ENCODE measurements at regions not wholly inside any gene's neighbourhood (a gene's known extent, or its start where the extent isn't known, plus 50 kb on each side); places are given as distances from the start of the nearest gene placed in this dataset.

GRCh38 chr4:117786566-117786965, 247.7 kb upstream of the NDST3 start:
- no peak for TF ChIP-seq ZFX (IDR thresholded peaks at IDR 0.05; ENCODE audit: borderline replicate concordance)
- no peak for TF ChIP-seq CTCF (IDR thresholded peaks at IDR 0.05)
- H3K27ac ChIP-seq: no peak overlapping the region

- H3K27ac ChIP-seq: no peak overlapping the region
- TF ChIP-seq ZFX (IDR thresholded peaks at IDR 0.05; ENCODE audit: borderline replicate concordance) (no peak), CTCF (IDR thresholded peaks at IDR 0.05) (no peak)
Measured at GRCh38 chr4:117793845-117794480, 240.3 kb upstream of the NDST3 start.

- no peak overlapping the region for H3K27ac ChIP-seq
- no peak for TF ChIP-seq ZFX (IDR thresholded peaks at IDR 0.05; ENCODE audit: borderline replicate concordance)
- TF ChIP-seq CTCF (IDR thresholded peaks at IDR 0.05): no peak
Measured at GRCh38 chr4:117796677-117797076, 237.6 kb upstream of the NDST3 start.

- no peak for TF ChIP-seq CTCF (IDR thresholded peaks at IDR 0.05)
- TF ChIP-seq ZFX (IDR thresholded peaks at IDR 0.05; ENCODE audit: borderline replicate concordance): no peak
- no peak overlapping the region for H3K27ac ChIP-seq
Measured at GRCh38 chr4:117800636-117801035, 233.7 kb upstream of the NDST3 start.

GRCh38 chr4:117801756-117802155, 232.5 kb upstream of the NDST3 start:
- no peak overlapping the region for H3K27ac ChIP-seq
- no peak for TF ChIP-seq CTCF (IDR thresholded peaks at IDR 0.05)
- TF ChIP-seq ZFX (IDR thresholded peaks at IDR 0.05; ENCODE audit: borderline replicate concordance): no peak

- TF ChIP-seq CTCF (IDR thresholded peaks at IDR 0.05) (no peak), ZFX (IDR thresholded peaks at IDR 0.05; ENCODE audit: borderline replicate concordance) (no peak)
- H3K27ac ChIP-seq: no peak overlapping the region
Measured at GRCh38 chr4:117811731-117812130, 222.6 kb upstream of the NDST3 start.

GRCh38 chr4:117814277-117815246, 219.7 kb upstream of the NDST3 start:
- H3K27ac ChIP-seq: no peak overlapping the region
- TF ChIP-seq ZFX (IDR thresholded peaks at IDR 0.05; ENCODE audit: borderline replicate concordance): no peak
- no peak for TF ChIP-seq CTCF (IDR thresholded peaks at IDR 0.05)
